T-cell (primary cell): ENCODE measurements at regions not wholly inside any gene's neighbourhood (a gene's known extent, or its start where the extent isn't known, plus 50 kb on each side); places are given as distances from the start of the nearest gene placed in this dataset.

Experiments used
- ATAC-seq, 4 experiments: fragments of 200-7000 bp in 3 of 4; fragments of 150-1000 bp in 1 of 4; cut with Tn5 transposase; replicated peaks in 1 of 4; 1 replicate in 3 of 4; 2 replicates in 1 of 4; pipeline ENCODE4 v1.10.0; 2021; ENCODE audit warnings: moderate library complexity in 3 of 4, mild to moderate bottlenecking in 2 of 4, moderate number of reproducible peaks in 1 of 4
- CTCF ChIA-PET, 2 donors: fragments of 300-600 bp; sonication (Branson Sonifier 250); formaldehyde crosslinking; loops; one replicate each; lab custom pipeline; 2022; ENCODE audit warnings: antibody characterized with exemption in 2 of 2; lab: Charles Lee
- POLR2A ChIA-PET, 2 donors: fragments of 300-600 bp; sonication (Branson Sonifier 250); formaldehyde crosslinking; loops; one replicate each; lab custom pipeline; 2022; ENCODE audit warnings: antibody characterized with exemption in 2 of 2; lab: Charles Lee
- DNase-seq, 35 experiments: peaks; one replicate each; pipeline versions ENCODE4 v3.0.0 to v3.0.0-alpha.2; 2013 to 2023
- H3K27ac ChIP-seq: one replicate; pipeline ENCODE4 v1.5.1; 2013; ENCODE audit warnings: low read length
- H3K27me3 ChIP-seq, 2 experiments: replicated peaks in 1 of 2; 1 replicate in 1 of 2; 2 replicates in 1 of 2; pipeline versions ENCODE4 v1.6.1 to v1.7.0; 2013; ENCODE audit warnings: low read length in 1 of 2, mixed read lengths in 1 of 2; ENCODE audit not compliant: control insufficient read depth in 2 of 2, insufficient read depth in 2 of 2; ENCODE audit errors: extremely low read depth in 1 of 2
- H3K36me3 ChIP-seq, 2 donors: 1 replicate in 1 of 2; 2 replicates in 1 of 2; pipeline versions ENCODE4 v1.6.1 to v1.7.0; 2013; ENCODE audit warnings: low read length in 1 of 2; ENCODE audit not compliant: control insufficient read depth in 2 of 2, insufficient read depth in 1 of 2; ENCODE audit errors: extremely low read depth in 1 of 2
- H3K4me1 ChIP-seq, 2 experiments: 1 replicate in 1 of 2; 2 replicates in 1 of 2; pipeline versions ENCODE4 v1.6.1 to v1.7.0; 2013; ENCODE audit warnings: low read length in 2 of 2, mixed read lengths in 1 of 2; ENCODE audit not compliant: insufficient read depth in 2 of 2, control insufficient read depth in 1 of 2; ENCODE audit errors: extremely low read depth in 1 of 2
- H3K4me3 ChIP-seq, 2 donors: 1 replicate in 1 of 2; 2 replicates in 1 of 2; pipeline versions ENCODE4 v1.5.1 to v1.7.0; 2013; ENCODE audit warnings: mild to moderate bottlenecking in 2 of 2, low read length in 1 of 2, moderate library complexity in 1 of 2; ENCODE audit not compliant: control insufficient read depth in 1 of 2; ENCODE audit errors: extremely low read depth in 1 of 2
- H3K9me3 ChIP-seq: 2 replicates; pipeline ENCODE4 v1.7.0; 2013
- H3K27ac Mint-ChIP-seq, 2 donors: one replicate each; pipeline ENCODE4 v1.8.0; 2020 to 2021; ENCODE audit warnings: mild to moderate bottlenecking in 2 of 2, mixed read lengths in 2 of 2
- H3K27me3 Mint-ChIP-seq, 2 donors: one replicate each; pipeline ENCODE4 v1.8.0; 2021 to 2022; ENCODE audit warnings: mixed read lengths in 2 of 2
- H3K36me3 Mint-ChIP-seq: one replicate; pipeline ENCODE4 v1.8.0; 2021; ENCODE audit warnings: mixed read lengths
- H3K4me1 Mint-ChIP-seq, 3 donors: one replicate each; pipeline ENCODE4 v1.8.0; 2020 to 2022; ENCODE audit warnings: mixed read lengths in 3 of 3, mild to moderate bottlenecking in 1 of 3
- H3K4me3 Mint-ChIP-seq, 3 donors: one replicate each; pipeline ENCODE4 v1.8.0; 2020 to 2022; ENCODE audit warnings: mild to moderate bottlenecking in 3 of 3, mixed read lengths in 3 of 3, moderate library complexity in 3 of 3
- H3K9me3 Mint-ChIP-seq, 3 donors: one replicate each; pipeline ENCODE4 v1.8.0; 2020 to 2022; ENCODE audit warnings: mixed read lengths in 3 of 3
- WGBS: methylation state at CpG from one replicate; pipeline ENCODE4 v1.1.5; 2013; ENCODE audit warnings: missing lambda C conversion rate; ENCODE audit not compliant: insufficient coverage; 5-methylcytosine and 5-hydroxymethylcytosine counted together

DNA sequence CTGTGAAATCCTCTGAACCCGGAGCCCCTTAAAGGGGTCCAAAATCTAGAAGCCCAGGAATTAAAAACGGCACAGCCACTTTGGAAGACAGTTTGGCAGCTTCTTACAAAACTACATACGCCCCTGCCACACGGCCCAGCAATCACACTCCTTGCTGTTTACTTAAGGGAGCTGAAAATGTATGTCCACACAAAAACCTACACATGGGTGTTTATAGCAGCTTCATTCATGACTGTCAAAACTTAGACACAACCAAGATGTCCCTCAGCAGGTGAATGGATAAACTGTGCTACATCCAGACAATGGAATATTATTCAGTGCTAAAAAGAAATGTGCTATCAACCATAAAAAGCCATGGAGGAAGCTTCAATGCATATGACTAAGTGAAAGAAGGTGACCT, 162.5 kb downstream of the NUP210 start:
- ATAC-seq: no peak

DNA sequence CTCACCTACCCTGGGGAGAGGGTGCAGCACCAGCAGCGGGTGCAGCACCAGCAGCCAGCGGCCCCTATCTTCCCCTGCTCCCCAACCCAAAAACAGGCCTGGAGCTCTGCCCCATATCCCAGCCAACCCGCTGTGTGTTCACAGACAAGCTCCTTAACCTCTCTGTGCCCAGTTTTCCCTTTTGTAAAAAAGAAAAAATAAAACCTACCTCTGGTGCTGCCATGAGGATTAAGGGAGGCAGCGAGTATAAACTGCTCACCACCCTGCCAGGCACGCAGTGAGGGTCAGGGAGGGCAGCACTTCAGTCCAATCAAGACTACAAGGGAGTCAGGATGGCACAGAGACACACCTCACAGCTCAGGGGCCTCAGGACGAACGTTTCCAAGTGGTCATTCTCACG, 163.3 kb downstream of the NUP210 start:
- 76% methylated on average over 6 of the region's 8 CpGs for WGBS
- H3K27ac Mint-ChIP-seq: no peak overlapping the region

More for the DNA sequence above, 162.5 kb downstream of the NUP210 start:
- Mint-ChIP-seq H3K4me1 (peaks cover 5 to 6% (median 5%) of the 10 kb centered on the region in 3 donors), H3K9me3 (no peaks in the 10 kb centered on the region), H3K4me3 (no peak overlapping the region), H3K27me3 (peaks cover 0 to 8% of the 10 kb centered on the region in 2 donors), H3K36me3 (no peaks in the 10 kb centered on the region), H3K27ac (no peak overlapping the region)
- H3K36me3 ChIP-seq: no peaks in the 10 kb centered on the region
- H3K4me3 ChIP-seq: no peak overlapping the region
- H3K9me3 ChIP-seq: no peaks in the 10 kb centered on the region
- CTCF ChIA-PET: no interaction called here
- H3K4me1 ChIP-seq: peaks cover 0 to 6% of the 10 kb centered on the region in 2 experiments
- no peak overlapping the region for H3K27ac ChIP-seq
- WGBS: 50% methylated on average over 2 of the region's 4 CpGs
- H3K27me3 ChIP-seq: peaks cover 0 to 41% of the 10 kb centered on the region in 2 experiments
- DNase-seq: no peak
- POLR2A ChIA-PET: interaction anchor here in 1 of 2 donors (0.5 kb wide), 1 partner anchor 1906 kb away, joined by 3 read pairs; no protein-coding TSS in a partner anchor

GRCh38 chr3:13254028-13254951, 165.8 kb downstream of the NUP210 start:
- ChIA-PET CTCF (no interaction called here), POLR2A (no interaction called here)
- Histone ChIP-seq H3K27me3 (peaks cover 0 to 49% of the 10 kb centered on the region in 2 experiments), H3K9me3 (no peaks in the 10 kb centered on the region), H3K27ac (no peak overlapping the region), H3K36me3 (no peaks in the 10 kb centered on the region), H3K4me1 (no peaks in the 10 kb centered on the region), H3K4me3 (no peak overlapping the region)
- no peaks in the 10 kb centered on the region for H3K9me3 Mint-ChIP-seq
- H3K36me3 Mint-ChIP-seq: no peaks in the 10 kb centered on the region
- DNase-seq (no peak), ATAC-seq (no peak)
- H3K27ac Mint-ChIP-seq: no peak overlapping the region
- WGBS: 83% methylated on average over 24 of the region's 28 CpGs
- H3K4me1 Mint-ChIP-seq: no peaks in the 10 kb centered on the region
- no peak overlapping the region for H3K4me3 Mint-ChIP-seq
- H3K27me3 Mint-ChIP-seq: peaks cover 12 to 14% of the 10 kb centered on the region in 2 donors

More for the DNA sequence above, 163.3 kb downstream of the NUP210 start:
- no peak overlapping the region for H3K4me3 Mint-ChIP-seq
- no peaks in the 10 kb centered on the region for H3K4me1 Mint-ChIP-seq
- CTCF ChIA-PET: no interaction called here
- Histone ChIP-seq H3K27me3 (peaks cover 0 to 43% of the 10 kb centered on the region in 2 experiments), H3K9me3 (no peaks in the 10 kb centered on the region), H3K36me3 (no peaks in the 10 kb centered on the region), H3K27ac (no peak overlapping the region), H3K4me1 (no peaks in the 10 kb centered on the region), H3K4me3 (no peak overlapping the region)
- POLR2A ChIA-PET: no interaction called here
- no peaks in the 10 kb centered on the region for H3K9me3 Mint-ChIP-seq
- no peaks in the 10 kb centered on the region for H3K36me3 Mint-ChIP-seq
- DNase-seq (no peak), ATAC-seq (no peak)
- H3K27me3 Mint-ChIP-seq: peaks cover 7 to 10% of the 10 kb centered on the region in 2 donors

DNA sequence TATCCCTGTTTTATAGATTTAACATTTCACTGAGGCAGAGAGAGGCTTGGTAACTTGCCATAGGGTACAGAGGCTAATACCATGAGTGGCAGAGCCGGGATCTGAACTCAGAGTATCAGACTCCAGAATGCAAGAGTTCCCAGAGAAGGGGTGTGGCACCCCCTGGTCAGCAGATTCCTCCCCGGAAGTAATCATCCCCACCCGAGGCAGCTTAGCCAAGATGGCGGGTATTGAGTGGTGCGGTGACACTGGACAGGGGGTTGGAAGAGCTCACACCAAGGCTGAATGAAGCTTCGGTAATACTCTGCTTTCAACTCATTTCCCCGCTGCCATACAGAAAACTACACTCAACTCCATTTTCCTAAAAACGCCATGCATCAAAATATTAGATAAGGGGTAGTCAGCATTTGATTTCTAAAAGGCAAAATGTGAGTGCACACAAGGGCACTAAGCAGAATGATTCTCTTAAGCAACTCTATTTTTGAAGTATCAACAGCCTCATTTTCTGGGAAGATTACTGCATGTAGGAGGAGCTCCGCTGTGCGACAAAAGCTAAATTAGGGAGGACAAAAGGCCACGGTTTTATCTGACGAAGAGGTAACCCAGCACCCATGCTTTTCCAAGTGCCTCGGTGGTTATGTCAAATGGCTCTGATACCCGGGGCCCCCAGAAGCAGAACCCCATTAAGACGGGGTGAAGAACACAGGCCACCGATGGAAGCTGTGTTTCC, 166.7 kb downstream of the NUP210 start:
- ChIA-PET CTCF (interaction anchor here in 1 of 2 donors (0.7 kb wide), 1 partner anchor 55 kb away, joined by 3 read pairs; no protein-coding TSS in a partner anchor), POLR2A (no interaction called here)
- Histone ChIP-seq H3K9me3 (no peaks in the 10 kb centered on the region), H3K4me1 (no peaks in the 10 kb centered on the region), H3K27ac (no peak overlapping the region), H3K36me3 (no peaks in the 10 kb centered on the region), H3K4me3 (no peak overlapping the region), H3K27me3 (peaks cover 0 to 52% of the 10 kb centered on the region in 2 experiments)
- no peaks in the 10 kb centered on the region for H3K4me1 Mint-ChIP-seq
- ATAC-seq (no peak), DNase-seq (no peak)
- no peak overlapping the region for H3K27ac Mint-ChIP-seq
- H3K9me3 Mint-ChIP-seq: no peaks in the 10 kb centered on the region
- no peaks in the 10 kb centered on the region for H3K36me3 Mint-ChIP-seq
- H3K27me3 Mint-ChIP-seq: peaks cover 12 to 14% of the 10 kb centered on the region in 2 donors
- H3K4me3 Mint-ChIP-seq: no peak overlapping the region
- 82% methylated on average over 9 of the region's 16 CpGs for WGBS

- Histone ChIP-seq H3K4me3 (no peak overlapping the region), H3K9me3 (no peaks in the 10 kb centered on the region), H3K27ac (no peak overlapping the region), H3K36me3 (no peaks in the 10 kb centered on the region), H3K4me1 (no peaks in the 10 kb centered on the region), H3K27me3 (peaks cover 0 to 50% of the 10 kb centered on the region in 2 experiments)
- peaks cover 12 to 13% of the 10 kb centered on the region in 2 donors for H3K27me3 Mint-ChIP-seq
- no peaks in the 10 kb centered on the region for H3K4me1 Mint-ChIP-seq
- H3K9me3 Mint-ChIP-seq: no peaks in the 10 kb centered on the region
- no peak overlapping the region for H3K4me3 Mint-ChIP-seq
- ATAC-seq (no peak), DNase-seq (no peak)
- 94% methylated on average over 2 of the region's 10 CpGs for WGBS
- ChIA-PET CTCF (no interaction called here), POLR2A (no interaction called here)
- no peaks in the 10 kb centered on the region for H3K36me3 Mint-ChIP-seq
- H3K27ac Mint-ChIP-seq: no peak overlapping the region
Measured at GRCh38 chr3:13252207-13252606, 167.9 kb downstream of the NUP210 start.

- WGBS: 60% methylated on average over 2 of the region's 4 CpGs
- POLR2A ChIA-PET: no interaction called here
- no peak overlapping the region for H3K4me3 Mint-ChIP-seq
- H3K27me3 Mint-ChIP-seq: peaks cover 10 to 12% of the 10 kb centered on the region in 2 donors
- no peaks in the 10 kb centered on the region for H3K36me3 ChIP-seq
- peaks cover 0 to 49% of the 10 kb centered on the region in 2 experiments for H3K27me3 ChIP-seq
- ATAC-seq (no peak), DNase-seq (no peak)
- H3K4me1 Mint-ChIP-seq: no peaks in the 10 kb centered on the region
- CTCF ChIA-PET: no interaction called here
- H3K9me3 ChIP-seq: no peaks in the 10 kb centered on the region
- no peak overlapping the region for H3K27ac ChIP-seq
- H3K9me3 Mint-ChIP-seq: no peaks in the 10 kb centered on the region
- H3K4me1 ChIP-seq: no peaks in the 10 kb centered on the region
- H3K36me3 Mint-ChIP-seq: no peaks in the 10 kb centered on the region
- no peak overlapping the region for H3K4me3 ChIP-seq
- H3K27ac Mint-ChIP-seq: peak overlapping the region in 1 of 2 donors; percentile 20
Measured at GRCh38 chr3:13251166-13251903, 168.8 kb downstream of the NUP210 start.
